ENCODE measurements at regions not wholly inside any gene's neighbourhood (a gene's known extent, or its start where the extent isn't known, plus 50 kb on each side); places are given as distances from the start of the nearest gene placed in this dataset.

- no peak overlapping the region for H3K4me3 ChIP-seq (ENCODE audit: low read depth, low read length)
- DNase-seq (ENCODE audit: low read depth) = no peak
- no peak for TF ChIP-seq CTCF (IDR thresholded peaks at IDR 0.05; ENCODE audit: insufficient read depth, low read length)
Observed at GRCh38 chr6:120608826-120609225, 725.5 kb downstream of the TBC1D32 start.

- H3K4me3 ChIP-seq (ENCODE audit: low read depth, low read length) = no peak overlapping the region
- no peak for TF ChIP-seq CTCF (IDR thresholded peaks at IDR 0.05; ENCODE audit: insufficient read depth, low read length)
- no peak for DNase-seq (ENCODE audit: low read depth)
Observed at GRCh38 chr6:120606743-120607142, 727.5 kb downstream of the TBC1D32 start.

- DNase-seq (ENCODE audit: low read depth) = no peak
- no peak for TF ChIP-seq CTCF (IDR thresholded peaks at IDR 0.05; ENCODE audit: insufficient read depth, low read length)
- no peak overlapping the region for H3K4me3 ChIP-seq (ENCODE audit: low read depth, low read length)
Observed at GRCh38 chr6:120604510-120604909, 729.8 kb downstream of the TBC1D32 start.

- no peak for TF ChIP-seq CTCF (IDR thresholded peaks at IDR 0.05; ENCODE audit: insufficient read depth, low read length)
- no peak for DNase-seq (ENCODE audit: low read depth)
- no peak overlapping the region for H3K4me3 ChIP-seq (ENCODE audit: low read depth, low read length)
Observed at GRCh38 chr6:120590611-120591010, 743.7 kb downstream of the TBC1D32 start.

- no peak for DNase-seq (ENCODE audit: low read depth)
- no peak for TF ChIP-seq CTCF (IDR thresholded peaks at IDR 0.05; ENCODE audit: insufficient read depth, low read length)
- H3K4me3 ChIP-seq (ENCODE audit: low read depth, low read length) = no peak overlapping the region
Observed at GRCh38 chr6:120588424-120588823, 745.9 kb downstream of the TBC1D32 start.

GRCh38 chr6:120587381-120587780 lies 746.9 kb downstream of the TBC1D32 start:
- H3K4me3 ChIP-seq (ENCODE audit: low read depth, low read length) = no peak overlapping the region
- no peak for DNase-seq (ENCODE audit: low read depth)
- no peak for TF ChIP-seq CTCF (IDR thresholded peaks at IDR 0.05; ENCODE audit: insufficient read depth, low read length)

GRCh38 chr6:120584111-120584760 lies 750.0 kb downstream of the TBC1D32 start:
- no peak for TF ChIP-seq CTCF (IDR thresholded peaks at IDR 0.05; ENCODE audit: insufficient read depth, low read length)
- DNase-seq (ENCODE audit: low read depth) = no peak
- no peak overlapping the region for H3K4me3 ChIP-seq (ENCODE audit: low read depth, low read length)

Measured in fibroblast of the aortic adventitia (primary cell).